GM12892 (cell line): ENCODE measurements at regions not wholly inside any gene's neighbourhood (a gene's known extent, or its start where the extent isn't known, plus 50 kb on each side); places are given as distances from the start of the nearest gene placed in this dataset.

Source experiments
- POLR2A ChIP-seq: IDR thresholded peaks from 2 replicates; pipeline ENCODE4 v1.6.1; 2011; ENCODE audit warnings: low read depth, low read length, control low read depth
- POLR2AphosphoS5 ChIP-seq: IDR thresholded peaks from 2 replicates; pipeline ENCODE4 v1.6.1; 2011; ENCODE audit warnings: low read depth, low read length, control low read depth

DNA sequence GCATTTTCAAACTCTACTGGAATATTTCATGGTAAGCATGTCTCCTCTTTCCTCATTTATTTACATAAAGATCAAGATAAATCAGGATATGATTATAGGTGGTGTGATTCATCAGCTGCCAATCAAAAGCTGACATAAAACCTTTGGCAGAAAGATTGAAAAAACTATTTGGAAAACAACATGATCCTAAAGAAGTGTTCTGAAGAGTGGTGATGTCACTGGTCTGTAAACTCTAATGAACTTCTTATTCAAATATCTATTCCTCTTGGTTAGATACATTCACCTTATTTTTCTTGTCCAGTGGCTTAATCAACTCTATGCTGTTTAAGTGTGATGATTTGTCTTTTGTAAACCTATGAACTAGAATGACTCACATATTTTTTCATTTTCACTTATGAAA, 535.5 kb upstream of the CITED2 start:
- TF ChIP-seq POLR2A (no peak), POLR2AphosphoS5 (no peak)
